HG03139 (cell line): ENCODE measurements at regions not wholly inside any gene's neighbourhood (a gene's known extent, or its start where the extent isn't known, plus 50 kb on each side); places are given as distances from the start of the nearest gene placed in this dataset.

Source experiments
- ATAC-seq: cut with Tn5 transposase; IDR thresholded peaks from one replicate; pipeline ENCODE4 v1.9.1; 2021; ENCODE audit not compliant: unreplicated experiment

DNA sequence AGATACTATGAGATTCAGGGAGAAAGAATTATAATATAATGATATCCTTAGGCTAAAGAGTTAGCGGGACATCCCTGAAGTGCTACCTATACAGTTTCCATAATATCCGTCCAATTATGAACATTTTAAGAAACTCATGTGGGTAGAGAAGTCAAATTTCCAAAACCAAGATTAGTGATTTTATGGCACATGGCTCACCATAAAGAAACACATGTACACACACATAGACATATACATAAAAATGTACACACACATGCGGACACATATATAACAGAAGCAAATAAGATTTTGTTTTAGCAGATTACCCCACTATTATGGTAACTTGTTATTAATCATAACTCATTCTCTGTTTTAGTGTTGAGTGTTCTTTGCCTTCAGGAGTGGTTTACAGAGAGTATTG is 566.7 kb upstream of the NEGR1 start:
- no peak for ATAC-seq

DNA sequence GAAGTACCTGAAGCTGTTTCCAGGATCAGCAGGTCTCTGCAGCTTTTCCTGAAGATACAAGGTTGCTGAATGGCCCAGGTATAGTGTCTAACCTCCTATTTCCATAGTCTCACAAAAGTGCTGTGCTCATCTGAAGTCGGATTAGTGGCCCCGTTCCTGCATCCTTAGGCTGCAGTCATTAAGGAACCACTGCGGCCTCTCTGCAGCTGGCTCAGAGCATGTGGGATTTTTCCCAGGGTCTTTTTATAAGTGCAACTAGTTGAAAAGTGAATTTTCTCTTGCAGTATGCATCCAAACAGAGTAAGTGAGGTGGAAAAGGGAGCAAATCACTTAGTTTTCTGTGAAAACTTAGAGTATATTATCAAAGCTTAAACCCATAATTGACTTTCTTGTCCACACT is 565.3 kb upstream of the NEGR1 start:
- no peak for ATAC-seq

DNA sequence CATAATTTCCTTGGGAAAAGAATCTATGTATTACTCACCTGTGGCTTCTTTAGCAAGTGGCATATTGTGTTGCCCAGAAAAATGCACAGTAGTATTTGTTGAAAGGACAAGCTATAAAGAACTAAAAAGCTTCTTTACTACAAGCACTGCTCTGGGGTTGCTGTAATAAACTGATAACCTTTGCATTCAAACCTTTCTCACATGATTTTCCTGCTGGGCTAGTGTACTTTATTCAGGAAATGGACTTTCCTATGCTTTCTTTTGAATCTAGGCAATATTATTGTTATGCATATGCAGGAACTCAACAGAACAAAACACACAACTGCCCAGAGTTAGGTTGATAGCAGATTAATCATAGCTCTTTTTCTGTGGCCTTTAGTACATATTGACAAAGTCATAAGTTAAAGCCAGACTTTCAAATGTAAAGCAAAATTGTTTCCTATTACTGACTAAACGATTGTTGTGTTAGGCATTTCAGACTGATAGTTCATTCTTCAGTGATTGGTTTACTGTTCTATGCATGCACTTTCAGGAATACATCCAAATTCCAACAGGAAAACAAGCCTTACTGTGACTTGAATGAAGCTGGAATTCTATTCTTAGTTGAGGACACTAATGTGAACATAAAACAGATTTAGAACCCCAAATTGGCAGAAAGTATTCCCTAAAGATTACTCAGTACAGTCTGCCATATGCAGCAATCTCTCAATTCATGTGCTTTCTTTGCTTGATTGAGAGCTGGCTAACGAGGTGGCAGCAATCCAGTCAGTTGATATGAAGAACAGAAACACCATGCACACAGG is 564.3 kb upstream of the NEGR1 start:
- ATAC-seq: no peak

DNA sequence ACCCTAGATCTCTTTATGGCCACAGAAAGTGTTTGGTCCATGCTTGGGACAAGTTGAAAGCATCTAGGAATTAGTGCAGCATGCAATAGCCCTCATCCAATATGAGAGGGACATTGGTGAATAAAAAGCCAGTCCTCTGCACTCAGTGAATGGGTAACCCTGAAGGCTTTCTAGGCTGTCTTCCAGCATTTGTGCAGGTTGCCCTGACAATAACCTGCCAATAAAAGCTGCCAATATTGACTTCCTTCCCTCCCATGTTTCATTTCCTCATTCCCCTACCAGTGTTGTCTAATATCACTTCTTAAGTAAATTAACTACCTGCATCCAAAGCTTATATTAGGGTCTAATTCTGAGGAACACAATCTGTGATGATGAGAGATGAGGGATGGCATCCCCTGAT is 563.6 kb upstream of the NEGR1 start:
- no peak for ATAC-seq

DNA sequence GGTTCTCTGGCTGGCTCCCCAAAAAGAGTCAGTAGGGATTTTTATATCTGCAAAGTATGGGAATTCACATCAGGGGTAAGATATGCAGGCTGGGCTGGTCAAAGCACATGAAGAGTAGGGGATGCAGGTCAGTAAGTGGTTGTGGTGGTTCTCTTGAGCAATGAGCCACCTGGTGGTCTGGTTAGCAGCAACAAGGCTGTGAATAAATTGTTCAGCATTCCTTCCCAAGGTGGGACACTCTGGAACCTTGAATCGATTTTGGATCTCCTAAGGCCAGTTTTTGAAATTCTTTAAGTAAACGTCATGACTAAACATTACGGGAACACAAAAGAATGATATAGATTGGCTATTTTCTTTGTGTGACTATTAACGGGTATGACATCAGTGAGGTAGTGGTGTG is 563.0 kb upstream of the NEGR1 start:
- ATAC-seq: no peak

DNA sequence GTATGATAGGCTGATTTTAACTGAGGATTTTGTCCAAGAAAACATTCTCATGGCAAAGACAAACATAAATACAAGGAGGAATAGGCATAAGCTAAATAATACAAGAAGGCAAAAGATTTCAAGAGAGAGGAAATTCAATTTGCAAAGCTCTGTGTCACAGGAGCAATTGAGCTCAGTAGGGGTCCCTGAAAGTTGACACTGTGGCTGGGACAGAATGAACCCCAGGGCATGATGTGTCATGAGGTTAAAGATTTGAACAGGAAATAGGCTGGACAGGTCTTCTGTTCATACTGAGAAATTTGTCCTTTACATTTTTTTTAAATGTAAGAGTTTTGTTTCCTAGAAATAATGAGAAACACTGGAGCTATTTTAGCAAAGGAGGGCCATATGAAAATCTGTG is 555.4 kb upstream of the NEGR1 start:
- no peak for ATAC-seq

DNA sequence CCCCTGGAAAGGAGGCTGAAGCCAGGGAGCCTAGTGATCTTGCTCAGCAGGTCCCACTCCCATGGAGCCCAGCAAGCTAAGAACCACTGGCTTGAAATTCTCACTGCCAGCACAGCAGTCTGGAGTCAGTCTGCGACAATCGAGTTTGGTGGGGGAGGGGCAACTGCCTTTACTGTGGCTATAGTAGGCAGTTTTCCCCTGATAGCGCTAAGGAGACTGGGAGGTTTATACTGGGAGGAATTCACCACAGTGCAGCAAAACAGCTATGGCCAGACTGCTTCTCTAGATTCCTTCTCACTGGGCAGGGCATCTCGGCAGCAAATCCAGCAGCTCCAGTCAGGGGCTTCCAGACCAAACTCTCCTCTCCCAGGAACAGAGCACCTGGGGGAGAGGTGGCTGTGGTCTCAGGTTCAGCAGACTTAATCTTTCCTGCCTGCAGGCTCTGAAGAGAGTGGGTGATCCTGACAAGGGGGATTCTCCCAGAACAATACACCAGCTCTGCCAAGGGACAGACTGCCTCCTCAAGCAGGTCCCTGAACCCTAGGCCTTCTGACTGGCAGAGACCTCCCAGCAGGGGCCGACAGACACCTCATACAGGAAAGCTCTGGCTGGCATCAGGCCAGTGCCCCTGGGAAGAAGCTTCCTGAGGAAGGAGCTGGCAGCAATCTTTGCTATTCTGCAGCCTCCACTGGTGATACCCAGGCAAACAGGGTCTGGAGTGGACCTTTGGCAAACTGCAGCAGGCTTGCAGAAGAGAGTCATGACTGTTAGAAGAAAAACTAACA is 548.5 kb upstream of the NEGR1 start:
- ATAC-seq: no peak

DNA sequence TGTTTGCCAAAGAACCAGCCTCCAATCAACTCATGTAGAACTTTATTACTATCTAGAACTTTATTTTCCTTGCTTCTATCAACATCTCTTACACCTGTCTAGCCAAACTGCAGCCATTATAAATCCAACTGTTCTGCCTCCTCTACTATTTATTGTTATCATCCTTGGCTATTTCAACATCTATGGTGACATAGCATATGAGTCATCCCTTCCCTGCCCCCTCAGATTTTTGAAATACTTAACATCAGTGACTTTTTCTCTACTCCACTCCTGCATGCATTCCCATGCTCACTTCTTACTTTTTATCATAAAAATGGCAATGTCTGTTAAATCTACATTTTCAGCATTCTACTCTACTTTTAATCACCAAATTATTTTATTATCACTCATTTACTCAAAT is 544.9 kb upstream of the NEGR1 start:
- no peak for ATAC-seq

DNA sequence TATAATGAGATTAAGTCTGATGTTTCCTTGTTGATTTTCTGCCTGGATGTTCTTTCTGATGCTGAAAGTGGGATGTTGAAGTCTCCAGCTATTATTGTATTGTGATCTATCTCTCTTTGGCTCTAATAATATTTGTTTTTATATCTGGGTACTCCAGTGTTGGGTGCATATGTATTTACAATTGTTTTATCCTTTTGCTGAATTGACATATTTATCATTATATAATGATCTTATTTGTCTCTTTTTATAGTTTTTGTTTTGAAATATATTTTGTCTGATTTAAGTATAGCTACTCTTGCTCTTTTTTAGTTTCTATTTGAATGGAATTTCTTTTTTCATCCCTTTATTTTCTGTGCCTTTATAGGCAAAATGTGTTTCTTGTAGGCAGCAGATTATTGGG is 522.2 kb upstream of the NEGR1 start:
- no peak for ATAC-seq

DNA sequence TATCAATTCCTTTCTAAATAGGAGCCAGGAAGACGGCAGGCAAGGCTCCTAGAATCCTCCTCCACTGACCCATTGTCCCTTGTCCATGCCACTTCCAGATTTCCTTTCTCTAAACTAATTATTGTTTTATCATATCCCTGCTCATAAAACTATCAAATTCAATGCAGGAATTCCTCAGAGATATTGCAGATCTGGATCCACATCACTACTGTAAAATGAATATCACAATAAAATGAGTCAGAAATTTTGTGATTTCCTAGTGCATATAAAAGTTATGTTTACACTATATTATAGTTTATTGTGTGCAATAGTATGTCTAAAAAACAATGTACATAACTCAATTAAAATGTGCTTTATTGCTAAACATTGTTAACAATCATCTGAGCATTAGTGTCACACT is 498.7 kb upstream of the NEGR1 start:
- no peak for ATAC-seq

DNA sequence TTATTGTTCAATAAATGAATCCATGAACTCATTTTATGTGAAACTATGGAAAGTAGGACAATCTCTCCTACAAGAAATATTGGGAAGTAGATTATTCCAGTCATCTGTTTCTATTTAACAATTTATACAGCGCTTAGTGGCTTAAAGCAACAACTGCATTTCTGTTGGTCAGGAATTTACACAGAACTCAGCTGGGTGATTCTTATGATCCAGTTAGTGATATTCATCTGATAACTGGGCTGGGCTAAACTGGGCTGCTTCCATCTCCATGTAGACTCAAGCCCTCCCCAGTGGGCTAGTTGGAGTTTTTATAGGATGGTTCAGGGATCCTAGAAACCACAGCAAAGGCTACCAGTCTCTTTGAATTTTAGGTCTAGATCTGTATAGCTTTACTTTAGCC is 497.9 kb upstream of the NEGR1 start:
- ATAC-seq: no peak

DNA sequence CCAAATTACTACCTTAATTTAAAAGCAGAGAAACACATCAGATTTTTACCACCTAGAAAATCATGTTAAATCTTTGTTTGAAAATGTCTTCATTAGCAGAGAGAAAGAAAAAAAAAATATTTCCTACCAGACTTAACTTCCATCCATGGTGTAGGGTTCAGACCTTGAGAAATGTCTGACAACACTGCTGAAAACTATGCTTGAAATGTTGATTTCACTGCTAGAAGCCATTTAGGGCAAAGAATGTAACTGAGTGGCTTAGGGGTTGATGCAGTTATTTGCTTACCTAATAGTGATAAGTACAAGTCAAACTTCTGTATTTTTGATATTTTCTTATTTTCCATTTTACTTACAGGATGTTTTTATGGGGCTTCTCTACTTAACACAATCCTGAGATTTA is 495.6 kb upstream of the NEGR1 start:
- no peak for ATAC-seq

DNA sequence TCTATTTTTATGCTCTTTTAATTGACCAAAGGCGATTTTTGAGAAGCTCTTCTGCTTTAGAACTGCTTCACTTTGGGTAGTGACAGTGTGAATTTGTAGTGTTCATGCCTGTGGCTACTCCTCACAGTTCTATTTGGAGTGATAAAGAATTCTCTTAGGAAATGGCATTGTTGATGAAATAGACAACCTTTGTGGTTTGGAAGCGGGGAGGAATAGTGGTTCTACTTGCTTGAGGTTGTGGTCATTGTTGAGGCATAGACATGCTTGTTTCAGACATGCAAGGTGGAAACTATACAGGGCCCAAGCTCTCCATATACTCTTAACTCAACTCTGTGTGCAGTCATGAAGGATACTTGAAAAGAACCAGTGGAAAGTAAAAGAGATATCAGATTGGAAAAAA is 481.1 kb upstream of the NEGR1 start:
- ATAC-seq: no peak

DNA sequence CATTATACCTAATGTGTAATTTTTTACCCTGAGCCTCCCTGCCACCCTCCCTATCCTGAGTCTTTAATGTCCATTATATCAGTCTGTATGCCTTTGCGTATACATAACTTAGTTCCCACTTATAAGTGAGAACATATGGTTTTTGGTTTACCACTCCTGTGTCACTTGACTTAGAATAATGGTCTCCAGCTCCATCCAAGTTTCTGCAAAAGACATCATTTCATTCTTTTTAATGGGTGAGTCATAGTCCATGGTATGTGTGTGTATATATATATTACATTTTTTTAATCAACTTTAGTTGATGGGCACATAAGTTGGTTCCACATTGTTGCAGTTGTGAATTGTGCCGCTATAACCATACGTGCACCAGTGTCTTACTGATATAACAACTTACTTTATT is 477.1 kb upstream of the NEGR1 start:
- ATAC-seq: no peak

DNA sequence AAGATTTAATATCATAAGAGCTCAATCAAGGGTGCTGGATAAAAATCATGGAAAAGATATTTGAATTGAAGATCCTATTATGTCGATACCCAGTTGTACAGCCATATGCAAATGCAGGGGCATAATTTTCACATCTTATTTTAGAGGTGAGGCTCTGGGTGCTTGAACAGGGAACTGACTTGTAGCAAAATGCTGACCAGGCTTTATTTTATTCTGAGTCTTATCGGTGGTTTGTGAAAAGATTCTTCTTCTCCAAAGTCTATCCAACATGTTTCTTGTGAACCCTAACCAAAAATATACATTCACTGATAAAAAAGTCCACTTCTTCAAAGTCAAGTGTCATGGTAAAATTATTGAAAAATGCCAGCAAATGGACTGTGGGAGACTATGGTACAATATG is 475.5 kb upstream of the NEGR1 start:
- no peak for ATAC-seq

DNA sequence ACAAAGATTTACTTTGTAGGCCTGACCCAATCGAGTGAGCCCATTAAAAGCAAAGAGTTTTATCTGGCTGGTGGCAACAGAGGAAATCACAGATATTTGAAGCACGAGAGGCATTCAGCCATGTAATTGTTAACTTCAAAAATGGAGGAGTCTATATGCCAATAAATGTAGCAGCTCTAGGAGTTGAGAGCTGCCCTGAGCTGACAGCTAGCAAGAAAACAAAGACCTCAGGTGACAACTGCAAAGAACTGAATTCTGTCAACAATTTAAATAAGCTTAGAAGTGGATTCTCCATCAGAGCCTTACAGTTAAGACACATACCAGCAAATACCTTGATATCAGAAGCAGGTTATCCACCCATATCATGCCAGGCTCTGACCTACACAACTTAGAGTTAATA is 463.1 kb upstream of the NEGR1 start:
- ATAC-seq: no peak

DNA sequence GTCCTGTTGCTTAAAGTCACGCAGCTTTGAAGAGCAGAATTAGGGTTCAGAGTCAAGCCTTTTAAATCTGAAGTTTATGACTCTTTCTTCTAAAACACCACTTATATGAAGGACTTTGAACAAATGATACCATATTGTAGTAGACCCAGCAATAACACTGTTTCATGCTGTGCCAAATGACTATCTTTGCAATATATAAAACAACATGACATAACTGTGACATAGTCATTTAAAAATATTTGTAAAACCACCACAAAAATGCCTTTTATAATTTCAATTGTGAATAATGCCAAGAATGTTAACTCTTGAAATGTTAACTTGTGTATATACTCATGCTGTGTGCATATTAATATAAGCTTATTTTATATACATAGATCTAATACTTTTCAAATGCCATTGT is 452.1 kb upstream of the NEGR1 start:
- ATAC-seq: no peak

DNA sequence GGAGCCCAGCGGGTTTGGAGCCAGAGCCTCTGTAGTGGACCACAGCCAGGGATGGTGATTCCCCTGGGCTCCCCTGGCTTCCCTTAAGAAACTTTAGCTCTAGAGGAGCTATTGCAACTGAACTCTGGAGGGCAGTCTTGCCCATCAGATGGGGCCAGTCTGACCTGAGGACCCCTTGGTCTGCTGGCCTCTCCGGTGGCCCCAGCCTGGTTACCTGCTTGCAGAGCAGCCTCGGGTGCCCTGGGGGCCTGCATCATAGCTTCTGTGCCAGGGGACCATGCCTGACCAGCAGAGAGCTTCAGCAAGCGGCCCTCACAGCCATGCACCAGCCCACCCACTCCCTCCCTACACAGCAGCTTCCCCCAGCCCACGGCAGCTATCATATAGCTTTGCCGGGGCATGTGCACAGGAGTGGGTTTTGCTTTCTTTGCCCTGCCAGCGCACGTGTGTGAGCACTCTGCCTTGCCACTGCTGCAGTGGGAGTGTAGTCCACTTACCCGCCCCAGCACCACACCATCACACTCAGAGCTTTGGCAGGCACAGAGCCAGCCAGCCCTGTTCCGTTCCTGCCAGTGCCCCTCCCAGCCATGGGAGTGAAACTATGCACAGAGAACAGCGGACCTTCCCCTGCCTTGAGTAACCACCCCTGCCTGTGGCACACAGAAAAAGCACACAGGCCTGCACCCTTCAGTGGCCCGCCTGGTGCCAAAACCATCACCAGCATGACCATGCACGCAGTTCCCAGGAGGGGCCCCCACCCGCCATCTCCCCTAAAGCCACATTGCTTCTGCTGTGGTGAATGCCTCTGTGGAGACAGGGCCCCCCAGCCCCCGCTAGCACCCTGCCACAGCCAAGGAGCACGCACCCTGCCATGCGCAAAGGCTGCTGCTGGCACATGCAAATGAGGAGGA is 442.9 kb upstream of the NEGR1 start:
- no peak for ATAC-seq

DNA sequence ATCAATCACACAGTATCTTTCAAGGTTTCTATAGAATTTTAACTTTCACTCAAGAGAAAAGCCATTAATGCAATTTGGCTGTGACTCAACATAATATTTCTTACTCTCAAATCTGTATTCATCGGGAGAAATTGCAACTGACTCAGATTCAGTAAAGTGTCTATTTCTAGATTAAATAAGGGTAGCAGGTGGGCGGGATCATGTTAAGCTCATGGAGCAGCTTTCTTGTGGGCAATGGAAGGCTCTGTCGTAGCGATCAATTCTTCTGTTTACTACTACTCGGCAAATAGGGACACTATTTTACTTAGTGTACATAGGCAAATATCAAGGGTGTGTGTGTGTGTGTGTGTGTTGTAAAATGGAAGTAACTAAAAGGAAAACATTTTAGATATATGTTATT is 423.6 kb upstream of the NEGR1 start:
- ATAC-seq: no peak

DNA sequence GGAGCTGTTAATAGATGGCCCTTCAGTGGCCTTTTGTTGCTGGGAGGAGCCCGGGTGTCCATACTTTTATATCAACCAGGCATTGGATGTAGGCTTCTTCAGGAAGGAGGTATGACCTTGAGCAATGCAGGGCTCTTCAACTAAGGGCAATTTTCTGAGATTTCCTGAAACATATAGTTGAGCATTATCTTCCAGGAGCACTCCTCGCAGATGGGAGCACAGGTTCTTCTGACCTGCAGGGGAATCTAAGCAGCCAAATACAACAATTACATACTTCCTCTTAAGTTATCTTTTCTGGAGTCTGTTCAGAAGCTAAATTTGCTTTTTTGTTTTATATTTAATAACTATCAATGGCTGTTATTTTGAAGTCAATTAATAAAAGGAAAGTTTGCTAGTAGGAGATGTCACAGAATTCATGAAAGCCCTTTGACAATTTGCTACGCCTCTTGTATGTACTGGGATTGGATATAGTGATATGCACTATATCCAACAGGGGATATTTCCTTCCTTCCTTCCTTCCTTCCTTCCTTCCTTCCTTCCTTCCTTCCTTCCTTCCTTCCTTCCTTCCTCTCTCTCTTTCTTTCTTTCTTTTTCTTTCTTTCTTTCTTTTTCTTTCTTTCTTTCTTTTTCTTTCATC is 422.6 kb upstream of the NEGR1 start:
- ATAC-seq: no peak

DNA sequence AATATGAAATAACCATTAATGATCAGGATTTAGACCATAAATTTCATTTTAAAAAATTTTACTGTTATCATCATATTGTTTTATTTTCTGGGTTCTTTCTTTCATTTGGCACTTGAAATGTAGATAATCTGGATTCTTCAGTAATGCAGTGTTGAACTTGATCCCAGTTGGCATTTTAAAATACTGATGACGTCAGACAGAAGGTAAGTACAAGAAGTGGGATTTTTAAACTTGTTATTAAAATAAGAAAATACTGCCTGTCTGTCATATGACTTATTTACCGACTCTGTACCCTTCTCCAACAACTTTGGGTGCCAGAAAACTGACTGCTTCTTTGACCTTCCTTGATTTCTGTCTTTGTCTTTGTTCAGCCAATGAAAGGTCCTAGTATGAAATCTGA is 415.1 kb upstream of the NEGR1 start:
- ATAC-seq: no peak
